ACC112 (cell line): ENCODE measurements at regions not wholly inside any gene's neighbourhood (a gene's known extent, or its start where the extent isn't known, plus 50 kb on each side); places are given as distances from the start of the nearest gene placed in this dataset.

ENCODE experiments used
- H2AFZ ChIP-seq: fragments of 200-600 bp; sonication (generic); one replicate; pipeline ENCODE4 v1.6.0; 2017; ENCODE audit warnings: antibody characterized with exemption, low read length; ENCODE audit not compliant: unreplicated experiment
- H3K27ac ChIP-seq: fragments of 200-600 bp; sonication (generic); 2 replicates; pipeline ENCODE4 v1.5.1; 2014; ENCODE audit warnings: low read depth, mild to moderate bottlenecking, antibody characterized with exemption, low read length, moderate library complexity
- H3K27me3 ChIP-seq: fragments of 200-600 bp; sonication (generic); 2 replicates; pipeline ENCODE4 v1.6.1; 2014; ENCODE audit warnings: mild to moderate bottlenecking, antibody characterized with exemption, low read length, moderate library complexity, mixed read lengths; ENCODE audit not compliant: insufficient read depth
- H3K36me3 ChIP-seq: fragments of 200-600 bp; sonication (generic); 2 replicates; pipeline ENCODE4 v1.6.1; 2016; ENCODE audit warnings: mild to moderate bottlenecking, antibody characterized with exemption, low read length, moderate library complexity, mixed read lengths; ENCODE audit not compliant: insufficient read depth
- H3K4me1 ChIP-seq: fragments of 200-600 bp; sonication (generic); one replicate; pipeline ENCODE4 v1.6.1; 2016; ENCODE audit warnings: low read length, mixed read lengths; ENCODE audit not compliant: insufficient read depth, unreplicated experiment, control insufficient read depth
- H3K4me3 ChIP-seq: fragments of 200-600 bp; sonication (generic); 2 replicates; pipeline ENCODE4 v1.5.1; 2014; ENCODE audit warnings: mild to moderate bottlenecking, low read depth, low read length
- H3K79me2 ChIP-seq: fragments of 200-600 bp; sonication (generic); one replicate; pipeline ENCODE4 v1.6.0; 2016; ENCODE audit warnings: low read length; ENCODE audit not compliant: control insufficient read depth, unreplicated experiment, insufficient read depth

DNA sequence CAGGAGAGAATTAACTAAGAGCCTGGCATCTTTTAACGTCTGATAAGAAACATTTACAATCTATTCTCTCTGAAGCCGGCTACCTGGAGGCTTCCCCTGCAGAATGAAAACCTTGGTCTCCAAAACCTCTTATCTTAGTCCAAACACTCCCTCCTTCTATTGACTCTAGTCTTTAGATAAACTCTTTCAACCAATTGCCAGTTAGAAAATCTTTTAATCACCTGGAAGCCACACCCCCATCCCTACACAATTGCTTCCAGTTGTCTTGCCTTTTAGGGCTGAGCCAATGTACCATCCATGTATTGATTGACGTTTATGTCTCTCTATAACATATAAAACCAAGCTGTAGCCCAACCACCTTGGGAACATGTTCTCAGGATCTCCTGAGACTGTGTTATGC lies 1343.1 kb upstream of the C9orf72 start:
- H3K27ac ChIP-seq: no peak overlapping the region
- no peak overlapping the region for H2AFZ ChIP-seq
- no peaks in the 10 kb centered on the region for H3K27me3 ChIP-seq
- no peaks in the 10 kb centered on the region for H3K4me1 ChIP-seq
- no peaks in the 10 kb centered on the region for H3K79me2 ChIP-seq
- H3K36me3 ChIP-seq: no peaks in the 10 kb centered on the region
- H3K4me3 ChIP-seq: no peak overlapping the region

DNA sequence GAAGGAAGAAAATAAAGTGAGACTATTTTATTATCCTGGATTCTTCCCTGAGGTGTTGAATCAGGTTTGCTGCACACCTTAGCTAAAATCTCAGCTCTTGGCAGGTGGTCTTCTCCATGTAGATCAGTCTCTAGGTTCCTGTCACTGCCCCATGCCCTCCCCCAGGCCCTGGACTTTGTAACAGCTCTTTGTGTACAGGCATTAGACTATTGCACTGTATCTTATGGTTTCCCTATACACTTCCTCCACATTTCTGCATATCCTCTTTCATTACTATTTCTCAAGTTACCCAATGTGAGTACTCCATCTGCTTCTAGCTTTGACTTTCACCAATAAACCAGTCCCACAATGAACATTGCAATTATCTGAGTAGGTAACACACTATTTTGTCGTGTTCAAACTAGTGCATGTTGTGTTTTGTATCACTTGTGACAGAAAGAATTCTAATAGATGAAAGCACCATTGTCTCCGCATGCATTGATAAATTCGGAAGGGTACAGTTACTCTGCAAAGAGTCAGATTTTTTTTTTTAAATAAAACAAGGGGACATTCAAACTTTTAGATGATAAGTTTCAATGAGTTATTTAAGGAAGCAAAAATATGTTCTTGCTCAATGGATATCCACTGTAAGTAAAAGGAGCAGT lies 1348.7 kb upstream of the C9orf72 start:
- H3K4me3 ChIP-seq: no peak overlapping the region
- H3K27ac ChIP-seq: no peak overlapping the region
- no peaks in the 10 kb centered on the region for H3K4me1 ChIP-seq

DNA sequence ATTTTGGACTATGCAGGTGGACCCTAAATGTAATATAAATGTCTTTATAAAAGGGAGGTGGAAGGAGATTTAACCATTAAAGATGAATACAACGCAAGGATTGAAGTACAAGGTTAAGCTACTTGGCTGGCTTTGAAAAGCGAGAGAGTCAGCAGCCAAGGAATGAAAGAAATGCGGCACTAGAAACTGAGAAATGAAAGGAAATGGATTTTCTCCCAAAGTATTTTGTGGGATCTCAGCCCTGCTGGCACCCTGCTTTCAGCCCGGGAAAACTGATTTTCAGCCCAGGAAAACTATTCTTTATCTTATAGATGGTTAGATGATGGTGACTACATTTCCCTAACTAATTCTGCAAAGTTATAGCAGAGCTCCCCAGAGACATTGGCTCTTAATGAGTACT lies 1349.6 kb upstream of the C9orf72 start:
- Histone ChIP-seq H3K27me3 (no peaks in the 10 kb centered on the region), H3K27ac (no peak overlapping the region)

More for the DNA sequence above, 1348.7 kb upstream of the C9orf72 start:
- Histone ChIP-seq H3K79me2 (no peaks in the 10 kb centered on the region), H2AFZ (no peak overlapping the region), H3K36me3 (no peaks in the 10 kb centered on the region), H3K27me3 (no peaks in the 10 kb centered on the region)

DNA sequence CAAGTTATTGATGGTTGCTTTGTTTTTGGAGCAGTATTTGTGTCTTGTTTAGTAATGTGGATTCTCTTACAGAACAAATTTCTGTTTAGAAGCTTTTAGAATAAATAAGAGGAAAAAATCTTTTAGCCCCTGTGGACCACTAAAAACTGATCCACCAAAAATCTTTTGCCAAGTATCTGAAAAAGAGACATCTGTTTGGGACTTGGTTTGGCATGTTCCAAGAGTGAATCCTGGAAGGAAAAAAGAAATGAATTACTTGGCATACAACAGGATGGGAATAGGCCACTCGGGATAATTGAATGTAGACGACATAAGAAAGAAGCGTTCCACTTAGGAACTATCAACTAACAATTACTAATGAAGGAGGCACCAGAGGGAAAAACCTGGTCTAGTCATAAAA lies 1350.1 kb upstream of the C9orf72 start:
- Histone ChIP-seq H3K27ac (no peak overlapping the region), H3K36me3 (no peaks in the 10 kb centered on the region), H3K4me3 (no peak overlapping the region), H3K27me3 (no peaks in the 10 kb centered on the region), H2AFZ (no peak overlapping the region), H3K79me2 (no peaks in the 10 kb centered on the region), H3K4me1 (no peaks in the 10 kb centered on the region)

More for the DNA sequence above, 1349.6 kb upstream of the C9orf72 start:
- H3K4me3 ChIP-seq: no peak overlapping the region
- no peak overlapping the region for H2AFZ ChIP-seq
- no peaks in the 10 kb centered on the region for H3K79me2 ChIP-seq
- H3K4me1 ChIP-seq: no peaks in the 10 kb centered on the region
- H3K36me3 ChIP-seq: no peaks in the 10 kb centered on the region

DNA sequence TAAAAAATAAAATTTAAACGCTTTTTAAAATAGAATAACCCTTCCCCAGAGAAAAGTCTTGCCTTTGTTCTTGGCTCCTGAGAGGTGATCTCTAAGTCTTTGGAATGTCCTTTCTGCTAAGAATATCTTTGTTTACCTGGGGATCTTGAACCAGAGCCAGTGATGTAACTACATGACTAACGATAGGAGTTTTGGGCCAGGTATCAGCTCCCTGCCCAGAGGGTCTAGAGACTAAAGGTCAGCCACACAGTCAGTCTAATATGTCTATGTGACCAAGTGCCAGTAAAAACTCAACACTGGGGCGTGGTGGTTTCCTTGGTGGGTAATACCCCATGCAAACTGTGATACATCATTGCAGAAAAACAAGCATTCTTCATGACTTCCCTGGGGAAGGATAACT lies 1351.9 kb upstream of the C9orf72 start:
- no peaks in the 10 kb centered on the region for H3K36me3 ChIP-seq
- H3K79me2 ChIP-seq: no peaks in the 10 kb centered on the region
- no peak overlapping the region for H2AFZ ChIP-seq
- no peaks in the 10 kb centered on the region for H3K27me3 ChIP-seq
- H3K4me1 ChIP-seq: no peaks in the 10 kb centered on the region
- no peak overlapping the region for H3K4me3 ChIP-seq
- H3K27ac ChIP-seq: no peak overlapping the region

DNA sequence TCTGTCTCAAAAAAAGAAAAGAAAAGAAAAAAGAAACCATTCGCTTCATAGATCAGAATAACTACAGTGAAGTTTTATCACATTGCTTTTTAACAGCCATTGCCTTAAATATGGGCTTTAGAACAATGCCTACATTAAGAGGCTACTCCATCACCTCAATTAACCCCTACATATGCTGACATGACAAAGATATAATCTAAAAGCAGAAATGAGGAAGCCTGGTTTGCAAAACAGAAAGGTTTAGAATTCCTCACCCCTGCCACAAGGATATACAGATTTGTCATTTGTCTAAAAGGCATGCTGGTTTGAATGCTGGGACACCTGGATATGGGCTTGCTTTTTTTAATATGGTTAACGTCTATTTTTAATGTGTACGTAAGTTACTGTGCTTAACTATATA lies 1353.0 kb upstream of the C9orf72 start:
- no peaks in the 10 kb centered on the region for H3K4me1 ChIP-seq
- no peak overlapping the region for H3K4me3 ChIP-seq
- no peak overlapping the region for H2AFZ ChIP-seq
- H3K27ac ChIP-seq: no peak overlapping the region
- no peaks in the 10 kb centered on the region for H3K36me3 ChIP-seq
- no peaks in the 10 kb centered on the region for H3K27me3 ChIP-seq
- H3K79me2 ChIP-seq: no peaks in the 10 kb centered on the region

DNA sequence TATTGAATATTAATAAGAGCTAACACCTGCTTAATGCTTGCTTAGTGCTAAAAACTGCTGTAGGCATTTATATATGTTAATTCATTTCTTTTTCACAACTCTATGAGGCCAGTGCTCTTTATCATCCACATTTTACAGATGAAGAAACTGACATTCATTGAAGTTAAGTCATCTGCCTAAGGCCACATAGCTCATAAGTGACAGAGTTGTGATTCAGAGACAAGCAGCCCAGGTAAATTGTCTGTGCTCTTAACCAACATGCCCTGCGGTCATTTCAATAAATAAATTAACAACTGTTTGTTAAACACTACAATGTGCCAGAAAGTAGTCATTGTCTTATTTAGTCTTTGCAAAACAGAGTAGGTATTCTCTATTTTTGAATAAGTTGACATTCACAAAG lies 1354.4 kb upstream of the C9orf72 start:
- no peak overlapping the region for H3K4me3 ChIP-seq
- H3K27ac ChIP-seq: no peak overlapping the region
- H3K36me3 ChIP-seq: no peaks in the 10 kb centered on the region
- H3K27me3 ChIP-seq: no peaks in the 10 kb centered on the region
- no peak overlapping the region for H2AFZ ChIP-seq
- H3K79me2 ChIP-seq: no peaks in the 10 kb centered on the region
- H3K4me1 ChIP-seq: no peaks in the 10 kb centered on the region

DNA sequence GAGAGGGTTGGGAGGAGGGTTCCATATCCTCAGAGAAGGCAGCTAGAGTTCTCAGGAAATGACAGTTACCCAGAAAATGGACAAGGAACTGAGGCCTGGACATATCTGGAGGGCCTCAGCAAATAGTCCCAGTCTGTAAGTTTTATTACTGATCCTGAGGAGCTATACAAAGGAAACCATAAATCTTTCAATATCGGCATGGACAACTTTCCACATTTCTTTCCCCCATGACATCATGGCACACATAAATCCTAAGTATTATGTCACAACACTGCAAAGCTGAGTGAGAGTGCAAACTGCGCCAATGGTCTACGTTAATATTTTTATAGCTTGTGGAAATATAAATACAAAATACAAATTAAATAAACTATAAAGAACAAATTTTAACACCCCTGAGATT lies 1356.2 kb upstream of the C9orf72 start:
- H3K27ac ChIP-seq: no peak overlapping the region

DNA sequence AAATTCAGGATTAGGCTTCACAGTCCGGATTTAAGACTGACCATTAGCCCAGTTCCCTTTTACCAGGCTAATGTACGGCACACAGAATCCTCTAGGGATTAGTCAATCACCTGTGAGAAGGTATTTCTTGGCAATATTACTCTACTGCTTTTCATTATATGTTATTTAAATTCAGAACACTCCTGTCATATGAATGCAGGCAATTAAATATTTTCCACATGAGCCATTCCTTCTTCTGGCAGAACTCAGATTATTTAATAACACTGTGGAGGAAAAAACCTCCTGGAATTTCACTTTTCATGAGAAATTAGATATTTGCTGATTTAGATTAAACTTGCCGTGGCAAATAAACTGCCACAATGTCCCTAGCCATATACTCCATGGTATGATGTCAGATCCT lies 1357.5 kb upstream of the C9orf72 start:
- no peaks in the 10 kb centered on the region for H3K36me3 ChIP-seq
- H3K79me2 ChIP-seq: no peaks in the 10 kb centered on the region
- no peak overlapping the region for H3K27ac ChIP-seq
- H3K4me3 ChIP-seq: no peak overlapping the region
- H2AFZ ChIP-seq: no peak overlapping the region
- no peaks in the 10 kb centered on the region for H3K27me3 ChIP-seq
- no peaks in the 10 kb centered on the region for H3K4me1 ChIP-seq

More for the DNA sequence above, 1356.2 kb upstream of the C9orf72 start:
- no peak overlapping the region for H3K4me3 ChIP-seq
- H3K27me3 ChIP-seq: no peaks in the 10 kb centered on the region
- no peaks in the 10 kb centered on the region for H3K79me2 ChIP-seq
- H2AFZ ChIP-seq: no peak overlapping the region
- no peaks in the 10 kb centered on the region for H3K36me3 ChIP-seq
- H3K4me1 ChIP-seq: no peaks in the 10 kb centered on the region

DNA sequence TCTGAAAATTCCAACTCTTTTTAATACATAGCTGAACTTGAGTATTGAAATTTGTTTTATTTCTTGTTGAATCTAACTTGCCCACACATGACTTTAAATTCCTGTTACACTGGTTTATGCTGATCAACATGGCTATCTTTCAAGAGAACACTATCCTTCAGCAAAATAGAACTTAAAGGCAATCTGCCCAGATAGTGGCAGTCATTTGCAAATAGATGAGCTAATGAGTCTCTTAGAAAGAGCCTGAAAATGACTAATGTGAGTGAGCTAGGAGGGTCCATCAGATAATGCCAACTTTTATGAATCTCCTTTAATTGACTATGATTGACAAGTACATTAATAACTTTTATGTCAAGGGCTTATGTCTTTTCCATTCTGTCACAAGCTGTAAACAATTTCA lies 1360.8 kb upstream of the C9orf72 start:
- no peak overlapping the region for H2AFZ ChIP-seq
- H3K4me1 ChIP-seq: no peaks in the 10 kb centered on the region
- H3K79me2 ChIP-seq: no peaks in the 10 kb centered on the region
- no peaks in the 10 kb centered on the region for H3K36me3 ChIP-seq
- H3K27ac ChIP-seq: no peak overlapping the region
- no peak overlapping the region for H3K4me3 ChIP-seq
- H3K27me3 ChIP-seq: no peaks in the 10 kb centered on the region

DNA sequence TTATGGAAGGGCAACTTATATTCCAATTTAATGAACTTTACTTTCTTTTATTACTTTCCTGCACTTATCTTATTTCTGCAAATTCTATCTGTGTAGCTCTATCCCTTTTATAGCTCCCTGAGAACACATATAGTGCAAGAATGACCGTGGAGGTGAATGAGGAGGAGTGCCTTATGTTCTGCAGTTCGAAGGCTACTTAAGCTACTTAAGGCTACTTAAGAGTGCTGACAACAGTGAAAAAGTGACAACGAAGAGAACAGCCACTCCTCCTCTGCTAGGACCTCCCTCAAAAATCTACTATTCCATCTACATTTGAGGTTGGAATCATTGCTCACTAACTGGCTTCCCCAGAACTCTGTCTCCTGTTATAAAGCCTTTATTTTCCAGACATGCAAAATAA lies 1365.7 kb upstream of the C9orf72 start:
- no peaks in the 10 kb centered on the region for H3K36me3 ChIP-seq
- no peak overlapping the region for H3K27ac ChIP-seq
- H3K4me3 ChIP-seq: no peak overlapping the region
- H3K4me1 ChIP-seq: no peaks in the 10 kb centered on the region
- H3K79me2 ChIP-seq: no peaks in the 10 kb centered on the region
- H3K27me3 ChIP-seq: no peaks in the 10 kb centered on the region
- H2AFZ ChIP-seq: no peak overlapping the region
